ENCODE measurements at regions not wholly inside any gene's neighbourhood (a gene's known extent, or its start where the extent isn't known, plus 50 kb on each side); places are given as distances from the start of the nearest gene placed in this dataset.

DNA sequence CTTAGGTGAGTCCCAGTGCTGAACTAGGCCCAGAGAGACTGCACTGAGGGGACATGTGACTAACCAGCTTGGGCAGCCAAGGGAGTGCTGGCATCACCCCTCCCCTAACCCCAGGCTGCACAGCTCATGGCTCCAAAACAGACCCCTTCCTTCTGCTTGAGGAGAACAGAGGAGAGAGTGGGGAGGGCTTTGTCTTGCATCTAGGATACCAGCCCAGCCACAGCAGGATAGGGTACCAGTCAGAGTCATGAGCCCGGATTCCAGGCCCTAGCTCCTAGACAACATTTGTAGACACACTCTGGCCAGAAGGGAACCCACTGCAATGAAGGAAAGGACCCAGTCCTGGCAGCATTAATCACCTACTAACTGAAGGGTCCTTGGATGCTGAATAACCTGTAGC is 49.9 kb upstream of the PLSCR4 start:
- Histone ChIP-seq H2AFZ (ENCODE audit: low read length) (no peak overlapping the region), H2BK15ac (ENCODE audit: low read length) (no peak overlapping the region), H3K23me2 (ENCODE audit: low read depth, low read length) (no peaks in the 10 kb centered on the region), H3K4ac (replicated peaks; ENCODE audit: insufficient read length, low read depth, low read length) (no peak overlapping the region), H2BK120ac (replicated peaks; ENCODE audit: low read depth, low read length) (no peak overlapping the region), H2BK12ac (ENCODE audit: low read depth, low read length) (no peak overlapping the region), H4K91ac (replicated peaks; ENCODE audit: insufficient read length, low read length) (no peak overlapping the region), H3K23ac (ENCODE audit: insufficient read length) (no peak overlapping the region), H3K27me3 (replicated peaks in 1 of 4; ENCODE audit: control insufficient read depth in 3 of 4, extremely low read depth in 1 of 4, insufficient read depth in 3 of 4, low read length in 3 of 4) (no peaks in the 10 kb centered on the region), H4K8ac (ENCODE audit: extremely low read depth, insufficient read depth, low read length) (no peak overlapping the region), H3K14ac (ENCODE audit: insufficient read length) (no peak overlapping the region), H4K5ac (ENCODE audit: insufficient read length, low read depth, low read length) (no peak overlapping the region), H3K36me3 (ENCODE audit: control insufficient read depth in 2 of 4, insufficient read depth in 4 of 4, low read length in 3 of 4) (no peaks in the 10 kb centered on the region), H2BK20ac (ENCODE audit: low read length) (no peak overlapping the region), H3K79me2 (ENCODE audit: control insufficient read depth in 1 of 2, insufficient read depth in 2 of 2, low read length in 2 of 2) (no peaks in the 10 kb centered on the region), H3K4me1 (replicated peaks in 1 of 4; ENCODE audit: control insufficient read depth in 3 of 4, insufficient read depth in 4 of 4, low read length in 3 of 4) (no peaks in the 10 kb centered on the region), H3K56ac (replicated peaks; ENCODE audit: insufficient read length, low read depth, low read length) (no peak overlapping the region), H3K9me3 (ENCODE audit: insufficient read depth in 2 of 2, low read depth in 1 of 2, low read length in 1 of 2) (no peaks in the 10 kb centered on the region), H3K9ac (replicated peaks in 1 of 4; ENCODE audit: extremely low read depth in 1 of 4, low read depth in 3 of 4, low read length in 3 of 4) (no peak overlapping the region), H3K79me1 (ENCODE audit: low read depth, low read length) (no peaks in the 10 kb centered on the region), H2BK5ac (ENCODE audit: low read depth, low read length) (no peak overlapping the region), H3K4me3 (ENCODE audit: extremely low read depth in 1 of 4, insufficient read depth in 2 of 4, low read depth in 3 of 4, low read length in 4 of 4) (no peak overlapping the region), H4K20me1 (replicated peaks in 1 of 2; ENCODE audit: control insufficient read depth in 1 of 2, insufficient read depth in 2 of 2, low read length in 2 of 2) (no peaks in the 10 kb centered on the region), H3K18ac (ENCODE audit: extremely low read depth, low read length) (no peak overlapping the region), H3K27ac (ENCODE audit: low read depth, low read length) (no peak overlapping the region), H2AK5ac (ENCODE audit: low read depth, low read length) (no peak overlapping the region), H3K4me2 (ENCODE audit: insufficient read depth in 1 of 2, low read depth in 2 of 2, low read length in 2 of 2) (no peak overlapping the region)
- DNase-seq (ENCODE audit: low read depth in 1 of 2, low spot score in 2 of 2) (no peak), FAIRE-seq (no peak)
- ChIA-PET POLR2A (ENCODE audit: partially characterized antibody) (no interaction called here), CTCF (ENCODE audit: partially characterized antibody) (interaction anchor here (1.0 to 1.2 kb wide), 2 partner anchors 112 to 277 kb away, joined by 3 read pairs; no protein-coding TSS in a partner anchor)
- TF ChIP-seq, protein P1, sequence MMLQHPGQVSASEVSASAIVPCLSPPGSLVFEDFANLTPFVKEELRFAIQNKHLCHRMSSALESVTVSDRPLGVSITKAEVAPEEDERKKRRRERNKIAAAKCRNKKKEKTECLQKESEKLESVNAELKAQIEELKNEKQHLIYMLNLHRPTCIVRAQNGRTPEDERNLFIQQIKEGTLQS (IDR thresholded peaks at IDR 0.05; ENCODE audit: insufficient read depth, low read depth, low read length): no peak
- no peak for TF ChIP-seq RAD21 (IDR thresholded peaks at IDR 0.05 in 1 of 2, conservative IDR thresholded peaks at IDR 0.05 in 1 of 2; ENCODE audit: low read depth in 2 of 2, low read length in 2 of 2)
- TF ChIP-seq SP4 (IDR thresholded peaks at IDR 0.05; ENCODE audit: low read length): no peak
- TF ChIP-seq POU5F1 (IDR thresholded peaks at IDR 0.05; ENCODE audit: low read depth, low read length): no peak
- no peak for TF ChIP-seq CHD1 (IDR thresholded peaks at IDR 0.05; ENCODE audit: low read depth, low read length)
- TF ChIP-seq RXRA (IDR thresholded peaks at IDR 0.05; ENCODE audit: insufficient read depth, low read depth, low read length): no peak
- no peak for TF ChIP-seq JUND (IDR thresholded peaks at IDR 0.05; ENCODE audit: low read length)
- no peak for TF ChIP-seq SRF (IDR thresholded peaks at IDR 0.05; ENCODE audit: low read depth, low read length)
- 71% methylated on average over 1 of the region's 1 CpG; no CpG with 5 or more reads in 1 of the 2 experiments for WGBS, 2 experiments (ENCODE audit: extremely low coverage in 1 of 2, insufficient coverage in 1 of 2, insufficient read length in 1 of 2, insufficient replicate concordance in 2 of 2, low coverage in 1 of 2, low lambda C conversion rate in 2 of 2, missing lambda C conversion rate in 1 of 2)
